Mesothelial cell of epicardium (in vitro differentiated cells): ENCODE measurements at regions not wholly inside any gene's neighbourhood (a gene's known extent, or its start where the extent isn't known, plus 50 kb on each side); places are given as distances from the start of the nearest gene placed in this dataset.

Source experiments
- DNase-seq, 2 experiments: peaks; one replicate each; pipeline ENCODE4 v3.0.0; 2021; ENCODE audit warnings: low spot score in 2 of 2; ENCODE audit not compliant: unreplicated experiment in 2 of 2
- H3K27ac Mint-ChIP-seq: 2 replicates; pipeline ENCODE4 v1.8.0; 2021; ENCODE audit warnings: mixed read lengths
- H3K27me3 Mint-ChIP-seq: 2 replicates; pipeline ENCODE4 v1.8.0; 2021; ENCODE audit warnings: low read depth, mixed read lengths
- H3K36me3 Mint-ChIP-seq: 2 replicates; pipeline ENCODE4 v1.8.0; 2021; ENCODE audit warnings: mixed read lengths
- H3K4me1 Mint-ChIP-seq: 2 replicates; pipeline ENCODE4 v1.8.0; 2021; ENCODE audit warnings: mixed read lengths
- H3K4me3 Mint-ChIP-seq: 2 replicates; pipeline ENCODE4 v1.8.0; 2021; ENCODE audit warnings: mild to moderate bottlenecking, moderate library complexity, mixed read lengths
- H3K9me3 Mint-ChIP-seq: 2 replicates; pipeline ENCODE4 v1.8.0; 2021; ENCODE audit warnings: mixed read lengths
- TF ChIP-seq, protein P1 (sequence below): fragments of 200-600 bp; sonication (generic); IDR thresholded peaks from one replicate; pipeline ENCODE4 v1.5.0; 2021; ENCODE audit warnings: antibody characterized with exemption; ENCODE audit not compliant: unreplicated experiment

DNA sequence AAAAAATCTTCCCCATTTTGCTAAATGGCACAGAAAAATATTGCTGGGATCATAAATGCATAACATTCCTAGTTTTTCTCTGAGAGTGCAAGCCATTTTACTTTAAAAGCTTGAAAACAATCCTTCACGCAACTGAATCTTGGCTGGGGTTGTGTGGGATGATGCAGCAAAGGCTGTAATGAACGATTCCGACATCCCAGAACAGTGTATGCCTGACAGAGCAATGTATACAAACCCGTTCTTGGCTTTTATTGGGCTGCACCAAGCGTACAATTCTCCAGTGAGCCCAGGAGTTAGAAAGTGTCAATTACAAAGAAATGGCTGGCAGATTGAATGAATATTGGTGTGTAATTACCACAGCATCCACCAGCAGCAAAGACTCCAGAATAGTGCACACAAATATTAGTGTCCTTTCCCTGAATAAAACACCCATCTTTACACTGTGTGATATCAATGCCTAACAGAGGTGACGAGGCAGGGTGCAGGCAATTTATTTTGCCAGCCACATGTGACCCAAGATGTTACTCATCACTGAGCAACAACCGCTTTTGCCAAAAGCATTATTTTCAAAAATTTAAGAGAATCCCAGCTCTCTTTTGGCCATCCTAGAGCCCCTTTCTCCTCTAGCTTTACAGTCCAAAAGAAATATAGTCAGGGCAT lies 578.6 kb upstream of the CHAC2 start:
- H3K27ac Mint-ChIP-seq, result no peak overlapping the region
- TF ChIP-seq, protein P1, sequence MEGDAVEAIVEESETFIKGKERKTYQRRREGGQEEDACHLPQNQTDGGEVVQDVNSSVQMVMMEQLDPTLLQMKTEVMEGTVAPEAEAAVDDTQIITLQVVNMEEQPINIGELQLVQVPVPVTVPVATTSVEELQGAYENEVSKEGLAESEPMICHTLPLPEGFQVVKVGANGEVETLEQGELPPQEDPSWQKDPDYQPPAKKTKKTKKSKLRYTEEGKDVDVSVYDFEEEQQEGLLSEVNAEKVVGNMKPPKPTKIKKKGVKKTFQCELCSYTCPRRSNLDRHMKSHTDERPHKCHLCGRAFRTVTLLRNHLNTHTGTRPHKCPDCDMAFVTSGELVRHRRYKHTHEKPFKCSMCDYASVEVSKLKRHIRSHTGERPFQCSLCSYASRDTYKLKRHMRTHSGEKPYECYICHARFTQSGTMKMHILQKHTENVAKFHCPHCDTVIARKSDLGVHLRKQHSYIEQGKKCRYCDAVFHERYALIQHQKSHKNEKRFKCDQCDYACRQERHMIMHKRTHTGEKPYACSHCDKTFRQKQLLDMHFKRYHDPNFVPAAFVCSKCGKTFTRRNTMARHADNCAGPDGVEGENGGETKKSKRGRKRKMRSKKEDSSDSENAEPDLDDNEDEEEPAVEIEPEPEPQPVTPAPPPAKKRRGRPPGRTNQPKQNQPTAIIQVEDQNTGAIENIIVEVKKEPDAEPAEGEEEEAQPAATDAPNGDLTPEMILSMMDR, result no peak

DNA sequence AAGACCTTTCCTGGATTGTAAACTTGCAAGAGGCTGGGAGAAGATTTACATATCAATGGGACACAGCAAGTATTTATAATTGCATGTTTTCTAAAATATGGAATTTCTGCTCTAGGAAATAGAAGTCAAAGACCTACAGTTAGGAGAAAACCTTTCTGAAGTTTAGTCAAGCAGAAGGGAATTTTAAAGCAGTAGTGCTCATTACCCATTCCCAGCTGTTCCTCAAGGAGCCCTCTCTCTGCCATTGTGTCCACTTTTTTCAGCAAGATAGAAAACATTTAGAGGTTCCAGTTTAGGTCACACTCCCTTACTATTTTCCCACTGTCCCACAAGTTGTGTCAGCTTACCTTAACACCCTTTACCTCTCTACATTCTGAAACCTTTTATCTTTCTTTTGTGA lies 584.0 kb upstream of the CHAC2 start:
- peaks cover 21% of the 10 kb centered on the region for H3K4me1 Mint-ChIP-seq
- DNase-seq, result no peak
- no peak overlapping the region for H3K4me3 Mint-ChIP-seq
- H3K27me3 Mint-ChIP-seq, result peaks cover 3% of the 10 kb centered on the region
- H3K9me3 Mint-ChIP-seq, result no peaks in the 10 kb centered on the region
- H3K27ac Mint-ChIP-seq, result no peak overlapping the region
- H3K36me3 Mint-ChIP-seq, result no peaks in the 10 kb centered on the region
- TF ChIP-seq, protein P1, result no peak

More for the DNA sequence above, 578.6 kb upstream of the CHAC2 start:
- Mint-ChIP-seq H3K9me3 (no peaks in the 10 kb centered on the region), H3K27me3 (peaks cover 3% of the 10 kb centered on the region), H3K4me3 (no peak overlapping the region), H3K4me1 (no peaks in the 10 kb centered on the region), H3K36me3 (no peaks in the 10 kb centered on the region)
- no peak for DNase-seq

DNA sequence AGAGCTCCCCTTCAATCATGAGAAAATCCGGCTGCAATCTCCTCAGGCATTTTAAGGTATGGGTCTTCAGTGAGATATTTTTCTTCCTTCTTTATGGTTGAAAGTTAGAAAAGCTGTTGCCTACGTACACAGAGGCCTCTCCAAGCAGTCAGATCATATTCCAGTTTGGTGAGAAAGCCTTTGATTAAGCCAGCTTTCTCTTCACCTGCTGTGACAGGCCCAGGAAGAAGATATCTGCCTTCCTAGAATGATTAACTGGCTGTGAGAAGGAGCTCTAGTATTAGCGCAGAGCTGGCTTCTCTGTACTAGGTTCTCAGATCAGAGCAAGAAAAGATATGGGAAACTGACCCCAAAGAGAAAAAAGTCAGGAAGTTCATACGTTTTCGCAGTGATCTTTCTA lies 585.0 kb upstream of the CHAC2 start:
- Mint-ChIP-seq H3K27ac (no peak overlapping the region), H3K4me3 (no peak overlapping the region), H3K36me3 (no peaks in the 10 kb centered on the region), H3K4me1 (peaks cover 21% of the 10 kb centered on the region), H3K9me3 (no peaks in the 10 kb centered on the region), H3K27me3 (peaks cover 3% of the 10 kb centered on the region)
- TF ChIP-seq, protein P1, result no peak
- DNase-seq, result no peak

DNA sequence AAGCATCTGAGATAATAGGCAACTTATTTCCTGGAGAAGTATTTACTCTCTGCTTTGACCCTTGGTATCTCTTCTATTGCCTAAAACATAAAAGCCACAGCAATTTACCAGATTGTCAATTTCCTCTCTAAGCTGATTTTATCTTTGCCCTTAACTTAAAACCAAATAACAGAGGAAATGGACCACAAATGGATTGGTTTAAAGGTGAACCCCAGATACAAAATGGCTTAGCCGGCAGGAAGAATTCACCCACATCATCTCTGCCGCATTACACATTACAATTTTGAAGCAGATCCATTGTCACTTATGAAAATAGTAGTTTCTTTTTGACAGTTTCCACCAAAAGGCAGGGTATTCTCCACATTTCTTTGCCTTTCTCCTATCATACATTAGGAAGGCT lies 585.8 kb upstream of the CHAC2 start:
- H3K4me3 Mint-ChIP-seq, result no peak overlapping the region

DNA sequence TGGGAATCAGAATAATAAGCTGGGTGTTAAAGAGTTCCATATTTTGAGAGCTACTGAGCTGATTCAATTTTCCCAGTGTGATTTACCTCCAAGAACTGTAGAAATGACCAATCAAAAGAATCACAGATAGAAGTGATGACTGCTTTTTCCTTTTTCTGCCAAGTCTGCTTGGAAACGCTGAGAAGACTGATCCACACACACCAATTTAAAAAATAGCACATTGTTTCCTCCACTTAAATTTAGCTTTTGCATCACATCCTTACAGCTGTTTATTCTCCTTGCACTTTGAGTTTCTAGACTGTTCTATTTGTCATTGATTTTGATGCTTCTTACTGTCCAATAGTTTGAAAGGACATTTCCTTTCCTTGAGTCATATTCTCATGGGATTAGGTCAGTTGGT lies 590.3 kb upstream of the CHAC2 start:
- H3K4me1 Mint-ChIP-seq, result peaks cover 6% of the 10 kb centered on the region
- H3K9me3 Mint-ChIP-seq, result no peaks in the 10 kb centered on the region
- no peaks in the 10 kb centered on the region for H3K27me3 Mint-ChIP-seq
- TF ChIP-seq, protein P1, result no peak
- H3K36me3 Mint-ChIP-seq, result no peaks in the 10 kb centered on the region
- no peak for DNase-seq
- no peak overlapping the region for H3K27ac Mint-ChIP-seq
- H3K4me3 Mint-ChIP-seq, result no peak overlapping the region

More for the DNA sequence above, 585.8 kb upstream of the CHAC2 start:
- Mint-ChIP-seq H3K27ac (no peak overlapping the region), H3K36me3 (no peaks in the 10 kb centered on the region), H3K9me3 (no peaks in the 10 kb centered on the region), H3K27me3 (peaks cover 3% of the 10 kb centered on the region), H3K4me1 (peaks cover 21% of the 10 kb centered on the region)
- no peak for DNase-seq
- TF ChIP-seq, protein P1, result no peak
